ENCODE measurements at regions not wholly inside any gene's neighbourhood (a gene's known extent, or its start where the extent isn't known, plus 50 kb on each side); places are given as distances from the start of the nearest gene placed in this dataset.

DNA sequence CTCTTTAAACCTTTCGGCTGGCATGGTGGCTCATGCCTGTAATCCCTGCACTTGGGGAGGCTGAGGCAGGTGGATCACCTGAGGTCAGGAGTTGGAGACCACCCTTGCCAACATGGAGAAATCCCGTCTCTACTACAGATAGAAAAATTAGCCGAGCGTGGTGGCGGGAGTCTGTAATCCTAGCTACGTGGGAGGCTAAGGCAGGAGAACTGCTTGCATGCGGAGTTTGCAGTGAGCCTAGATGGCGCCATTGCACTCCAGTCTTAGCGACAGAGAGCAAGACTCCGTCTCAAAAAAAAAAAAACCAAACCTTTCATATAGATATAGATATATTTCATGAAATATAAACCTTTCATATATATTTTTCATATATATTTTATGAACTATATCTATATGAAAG lies 864.7 kb downstream of the TRIB2 start:
- Histone ChIP-seq H2AFZ (no peak overlapping the region), H3K4me2 (ENCODE audit: unreplicated experiment) (no peak overlapping the region), H3K79me2 (ENCODE audit: insufficient read depth) (no peaks in the 10 kb centered on the region), H3K27ac (no peak overlapping the region), H3K36me3 (ENCODE audit: low read depth) (no peaks in the 10 kb centered on the region), H3K4me1 (ENCODE audit: insufficient read depth) (0 out of 2 replicates have a peak, but pooled peaks cover 8% of the 10 kb centered on the region), H3K4me3 (no peak overlapping the region), H3K27me3 (replicated peaks; ENCODE audit: insufficient read depth) (no peaks in the 10 kb centered on the region), H4K20me1 (ENCODE audit: insufficient read depth) (no peaks in the 10 kb centered on the region), H3F3A (ENCODE audit: insufficient read depth) (no peaks in the 10 kb centered on the region), H3K9me3 (ENCODE audit: low read depth) (no peaks in the 10 kb centered on the region), H3K9ac (no peak overlapping the region), H3K9me2 (ENCODE audit: insufficient read depth) (no peaks in the 10 kb centered on the region)
- no peak for TF ChIP-seq EZH2 (IDR thresholded peaks at IDR 0.05; ENCODE audit: insufficient read depth, poor library complexity, severe bottlenecking)
- no peak for TF ChIP-seq EZH2phosphoT487 (IDR thresholded peaks at IDR 0.05; ENCODE audit: insufficient read depth, low read depth)
- in situ Hi-C loops (cut with MboI) = no loop called here
- peak; percentile 6 for DNase-seq
- 46 to 50% methylated on average over 10 of the region's 10 CpGs for WGBS, 2 experiments (ENCODE audit: low coverage in 1 of 2, low lambda C conversion rate in 2 of 2, missing lambda C conversion rate in 2 of 2)

DNA sequence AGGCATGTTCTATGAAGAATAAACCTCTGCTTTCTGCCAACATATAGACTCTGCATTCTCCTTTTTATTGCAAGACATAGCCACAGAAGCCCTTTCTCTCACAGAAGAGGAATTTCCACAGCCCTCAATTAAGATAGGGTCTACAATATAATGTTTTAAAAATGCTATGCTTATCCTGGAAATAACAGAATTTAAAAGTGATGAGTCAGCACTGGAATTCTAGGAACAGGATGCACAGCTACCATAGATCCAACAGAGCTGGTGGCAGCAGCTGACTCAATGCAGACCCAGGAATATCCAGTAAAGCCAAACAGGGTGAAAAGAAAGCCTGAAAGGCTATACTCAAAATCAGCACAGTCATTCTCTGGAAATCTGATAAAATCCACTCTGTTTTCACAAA lies 866.9 kb downstream of the TRIB2 start:
- DNase-seq = no peak
- no peaks in the 10 kb centered on the region for H3K27me3 ChIP-seq (replicated peaks; ENCODE audit: insufficient read depth)

GRCh38 chr2:13584020-13584419 lies 867.3 kb downstream of the TRIB2 start:
- TF ChIP-seq EZH2 (IDR thresholded peaks at IDR 0.05; ENCODE audit: insufficient read depth, poor library complexity, severe bottlenecking) (no peak), EZH2phosphoT487 (IDR thresholded peaks at IDR 0.05; ENCODE audit: insufficient read depth, low read depth) (no peak)
- H2AFZ ChIP-seq = no peak overlapping the region
- H3K4me2 ChIP-seq (ENCODE audit: unreplicated experiment) = no peak overlapping the region
- no peaks in the 10 kb centered on the region for H3K36me3 ChIP-seq (ENCODE audit: low read depth)
- 23 to 29% methylated on average over 2 of the region's 2 CpGs for WGBS, 2 experiments (ENCODE audit: low coverage in 1 of 2, low lambda C conversion rate in 2 of 2, missing lambda C conversion rate in 2 of 2)
- H3K9me2 ChIP-seq (ENCODE audit: insufficient read depth) = no peaks in the 10 kb centered on the region
- H3K79me2 ChIP-seq (ENCODE audit: insufficient read depth) = no peaks in the 10 kb centered on the region
- H3K4me3 ChIP-seq = no peak overlapping the region
- 0 out of 2 replicates have a peak, but pooled peaks cover 8% of the 10 kb centered on the region for H3K4me1 ChIP-seq (ENCODE audit: insufficient read depth)
- H4K20me1 ChIP-seq (ENCODE audit: insufficient read depth) = no peaks in the 10 kb centered on the region
- no peaks in the 10 kb centered on the region for H3K27me3 ChIP-seq (replicated peaks; ENCODE audit: insufficient read depth)
- no peak overlapping the region for H3K9ac ChIP-seq
- DNase-seq = peak; percentile 8
- H3F3A ChIP-seq (ENCODE audit: insufficient read depth) = no peaks in the 10 kb centered on the region
- no peaks in the 10 kb centered on the region for H3K9me3 ChIP-seq (ENCODE audit: low read depth)
- no peak overlapping the region for H3K27ac ChIP-seq
- in situ Hi-C loops (cut with MboI) = no loop called here

More for the DNA sequence above, 866.9 kb downstream of the TRIB2 start:
- Histone ChIP-seq H2AFZ (no peak overlapping the region), H3K4me2 (ENCODE audit: unreplicated experiment) (no peak overlapping the region), H3K4me3 (no peak overlapping the region), H3F3A (ENCODE audit: insufficient read depth) (no peaks in the 10 kb centered on the region), H4K20me1 (ENCODE audit: insufficient read depth) (no peaks in the 10 kb centered on the region), H3K9ac (no peak overlapping the region), H3K79me2 (ENCODE audit: insufficient read depth) (no peaks in the 10 kb centered on the region), H3K9me2 (ENCODE audit: insufficient read depth) (no peaks in the 10 kb centered on the region), H3K36me3 (ENCODE audit: low read depth) (no peaks in the 10 kb centered on the region), H3K27ac (no peak overlapping the region), H3K4me1 (ENCODE audit: insufficient read depth) (0 out of 2 replicates have a peak, but pooled peaks cover 8% of the 10 kb centered on the region), H3K9me3 (ENCODE audit: low read depth) (no peaks in the 10 kb centered on the region)
- in situ Hi-C loops (cut with MboI) = no loop called here
- TF ChIP-seq EZH2 (IDR thresholded peaks at IDR 0.05; ENCODE audit: insufficient read depth, poor library complexity, severe bottlenecking) = no peak
- no peak for TF ChIP-seq EZH2phosphoT487 (IDR thresholded peaks at IDR 0.05; ENCODE audit: insufficient read depth, low read depth)

GRCh38 chr2:13585732-13586131 lies 869.0 kb downstream of the TRIB2 start:
- H3K9me3 ChIP-seq (ENCODE audit: low read depth) = no peaks in the 10 kb centered on the region
- H3K27ac ChIP-seq = no peak overlapping the region
- no peak for TF ChIP-seq EZH2phosphoT487 (IDR thresholded peaks at IDR 0.05; ENCODE audit: insufficient read depth, low read depth)
- no peak for TF ChIP-seq EZH2 (IDR thresholded peaks at IDR 0.05; ENCODE audit: insufficient read depth, poor library complexity, severe bottlenecking)
- H3K36me3 ChIP-seq (ENCODE audit: low read depth) = no peaks in the 10 kb centered on the region
- H4K20me1 ChIP-seq (ENCODE audit: insufficient read depth) = no peaks in the 10 kb centered on the region
- no peaks in the 10 kb centered on the region for H3F3A ChIP-seq (ENCODE audit: insufficient read depth)
- H3K4me1 ChIP-seq (ENCODE audit: insufficient read depth) = 0 out of 2 replicates have a peak, but pooled peaks cover 8% of the 10 kb centered on the region
- no peak overlapping the region for H3K4me3 ChIP-seq
- H3K9me2 ChIP-seq (ENCODE audit: insufficient read depth) = no peaks in the 10 kb centered on the region
- no peaks in the 10 kb centered on the region for H3K79me2 ChIP-seq (ENCODE audit: insufficient read depth)
- H3K4me2 ChIP-seq (ENCODE audit: unreplicated experiment) = no peak overlapping the region
- in situ Hi-C loops (cut with MboI) = no loop called here
- no peaks in the 10 kb centered on the region for H3K27me3 ChIP-seq (replicated peaks; ENCODE audit: insufficient read depth)
- no peak overlapping the region for H3K9ac ChIP-seq
- no peak for DNase-seq
- no peak overlapping the region for H2AFZ ChIP-seq

DNA sequence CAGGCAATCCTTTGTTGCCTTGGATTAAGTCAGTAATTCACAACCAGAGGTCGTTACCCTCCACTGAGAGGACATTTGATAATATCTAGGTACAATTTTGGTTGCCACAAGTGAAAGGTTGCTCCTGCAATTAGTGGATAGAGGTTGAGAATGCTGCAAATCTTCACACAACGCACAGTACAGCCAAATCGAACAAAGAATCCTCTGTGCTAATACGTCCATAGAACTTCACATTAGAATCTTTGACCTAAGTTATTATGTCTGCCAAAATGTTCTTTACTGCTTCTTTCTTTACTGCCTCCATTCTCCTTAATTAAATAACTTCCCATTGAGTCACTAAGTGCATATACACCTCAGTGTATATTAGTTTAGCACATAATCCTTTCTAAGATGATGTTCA lies 879.5 kb downstream of the TRIB2 start:
- H4K20me1 ChIP-seq (ENCODE audit: insufficient read depth) = no peaks in the 10 kb centered on the region
- H3F3A ChIP-seq (ENCODE audit: insufficient read depth) = no peaks in the 10 kb centered on the region
- no peaks in the 10 kb centered on the region for H3K79me2 ChIP-seq (ENCODE audit: insufficient read depth)
- WGBS, 2 experiments (ENCODE audit: low coverage in 1 of 2, low lambda C conversion rate in 2 of 2, missing lambda C conversion rate in 2 of 2) = 18 to 22% methylated on average over 4 of the region's 4 CpGs
- no peaks in the 10 kb centered on the region for H3K27me3 ChIP-seq (replicated peaks; ENCODE audit: insufficient read depth)
- H3K9ac ChIP-seq = no peak overlapping the region
- in situ Hi-C loops (cut with MboI) = no loop called here
- H3K4me3 ChIP-seq = no peak overlapping the region
- H3K9me3 ChIP-seq (ENCODE audit: low read depth) = no peaks in the 10 kb centered on the region
- no peak for TF ChIP-seq EZH2 (IDR thresholded peaks at IDR 0.05; ENCODE audit: insufficient read depth, poor library complexity, severe bottlenecking)
- TF ChIP-seq EZH2phosphoT487 (IDR thresholded peaks at IDR 0.05; ENCODE audit: insufficient read depth, low read depth) = no peak
- H3K27ac ChIP-seq = no peak overlapping the region
- DNase-seq = no peak
- no peaks in the 10 kb centered on the region for H3K36me3 ChIP-seq (ENCODE audit: low read depth)
- H3K4me2 ChIP-seq (ENCODE audit: unreplicated experiment) = no peak overlapping the region
- H2AFZ ChIP-seq = no peak overlapping the region
- H3K9me2 ChIP-seq (ENCODE audit: insufficient read depth) = no peaks in the 10 kb centered on the region
- H3K4me1 ChIP-seq (ENCODE audit: insufficient read depth) = peaks cover 7% of the 10 kb centered on the region; the same call in 1 of the 2 replicates

Measured in GM23248 (cell line).